H1 (cell line): ENCODE measurements at regions not wholly inside any gene's neighbourhood (a gene's known extent, or its start where the extent isn't known, plus 50 kb on each side); places are given as distances from the start of the nearest gene placed in this dataset.

Experiments used
- CTCF ChIA-PET: fragments of 300-600 bp; sonication (Branson Sonifier 250); formaldehyde crosslinking; loops from one replicate; lab custom pipeline; 2021; ENCODE audit not compliant: partially characterized antibody; lab: Charles Lee
- POLR2A ChIA-PET: fragments of 300-600 bp; sonication (Branson Sonifier 250); formaldehyde crosslinking; loops from one replicate; lab custom pipeline; 2021; ENCODE audit warnings: inconsistent platforms; ENCODE audit not compliant: partially characterized antibody; lab: Charles Lee
- DNase-seq, 2 experiments: peaks; one replicate each; pipeline versions ENCODE4 v3.0.0 to v3.0.0-alpha.2; 2010 to 2022; ENCODE audit warnings: low spot score in 2 of 2, low read depth in 1 of 2, mixed read lengths in 1 of 2
- FAIRE-seq: peaks from 2 replicates; lab custom pipeline; 2011; peaks lifted over from hg19 to GRCh38; lab: Jason Lieb, UNC
- H2AFZ ChIP-seq: 2 replicates; pipeline ENCODE4 v1.8.1; 2012; ENCODE audit warnings: low read length, inconsistent platforms
- H2AK5ac ChIP-seq: 2 replicates; pipeline ENCODE4 v1.6.1; 2013; ENCODE audit warnings: low read depth, low read length
- H2BK120ac ChIP-seq: replicated peaks from 2 replicates; pipeline ENCODE3; 2013; ENCODE audit warnings: low read depth, low read length, inconsistent platforms
- H2BK12ac ChIP-seq: 2 replicates; pipeline ENCODE4 v1.6.1; 2013; ENCODE audit warnings: low read depth, low read length
- H2BK15ac ChIP-seq: 2 replicates; pipeline ENCODE4 v1.6.1; 2013; ENCODE audit warnings: low read length
- H2BK20ac ChIP-seq: 2 replicates; pipeline ENCODE4 v1.6.1; 2013; ENCODE audit warnings: low read length
- H2BK5ac ChIP-seq: 2 replicates; pipeline ENCODE4 v1.6.1; 2013; ENCODE audit warnings: low read depth, low read length
- H3K14ac ChIP-seq: 2 replicates; pipeline ENCODE4 v1.6.1; 2013; ENCODE audit warnings: inconsistent platforms; ENCODE audit not compliant: insufficient read length
- H3K18ac ChIP-seq: 2 replicates; pipeline ENCODE4 v1.6.1; 2013; ENCODE audit warnings: low read length; ENCODE audit errors: extremely low read depth
- H3K23ac ChIP-seq: 2 replicates; pipeline ENCODE4 v1.6.1; 2013; ENCODE audit warnings: inconsistent platforms; ENCODE audit not compliant: insufficient read length
- H3K23me2 ChIP-seq: 2 replicates; pipeline ENCODE4 v1.6.1; 2013; ENCODE audit warnings: low read depth, low read length
- H3K27ac ChIP-seq: 2 replicates; pipeline ENCODE4 v1.6.1; 2011; ENCODE audit warnings: low read depth, low read length, inconsistent platforms
- H3K27me3 ChIP-seq, 4 experiments: replicated peaks in 1 of 4; 1 replicate in 1 of 4; 2 replicates in 3 of 4; pipeline versions ENCODE4 v1.6.1 to v1.8.1; 2011 to 2013; ENCODE audit warnings: low read length in 3 of 4, mild to moderate bottlenecking in 3 of 4, inconsistent platforms in 2 of 4, mixed read lengths in 2 of 4, moderate library complexity in 1 of 4; ENCODE audit not compliant: control insufficient read depth in 3 of 4, insufficient read depth in 3 of 4; ENCODE audit errors: extremely low read depth in 1 of 4
- H3K36me3 ChIP-seq, 4 experiments: 2 replicates each; pipeline versions ENCODE4 v1.6.1 to v1.8.1; 2011 to 2013; ENCODE audit warnings: mild to moderate bottlenecking in 4 of 4, low read length in 3 of 4, moderate library complexity in 2 of 4, control low read depth in 1 of 4, inconsistent platforms in 1 of 4; ENCODE audit not compliant: insufficient read depth in 4 of 4, control insufficient read depth in 2 of 4
- H3K4ac ChIP-seq: replicated peaks from 2 replicates; pipeline ENCODE3; 2013; ENCODE audit warnings: low read length, low read depth, mixed read lengths, inconsistent platforms; ENCODE audit not compliant: insufficient read length
- H3K4me1 ChIP-seq, 4 experiments: replicated peaks in 1 of 4; 1 replicate in 1 of 4; 2 replicates in 3 of 4; pipeline versions ENCODE4 v1.6.1 to v1.8.1; 2011 to 2013; ENCODE audit warnings: low read length in 3 of 4, inconsistent platforms in 2 of 4, mixed read lengths in 1 of 4; ENCODE audit not compliant: insufficient read depth in 4 of 4, control insufficient read depth in 3 of 4
- H3K4me2 ChIP-seq, 2 experiments: 2 replicates each; pipeline versions ENCODE4 v1.6.1 to v1.8.1; 2011 to 2013; ENCODE audit warnings: low read depth in 2 of 2, low read length in 2 of 2, control low read depth in 1 of 2, inconsistent platforms in 1 of 2, mild to moderate bottlenecking in 1 of 2; ENCODE audit not compliant: insufficient read depth in 1 of 2
- H3K4me3 ChIP-seq, 4 experiments: fragments of 200-600, 300-600 bp in 1 of 4; sonication (generic), shearing (Covaris generic), sonication (Bioruptor Twin) in 1 of 4; 2 replicates each; pipeline versions ENCODE4 v1.5.1 to v1.8.1; 2011 to 2016; ENCODE audit warnings: low read length in 4 of 4, low read depth in 3 of 4, control low read depth in 2 of 4, inconsistent platforms in 2 of 4, mild to moderate bottlenecking in 2 of 4, mixed read lengths in 1 of 4, moderate library complexity in 1 of 4; ENCODE audit not compliant: insufficient read depth in 2 of 4; ENCODE audit errors: extremely low read depth in 1 of 4
- H3K56ac ChIP-seq: replicated peaks from 2 replicates; pipeline ENCODE3; 2013; ENCODE audit warnings: low read depth, mild to moderate bottlenecking, mixed read lengths, low read length, inconsistent platforms; ENCODE audit not compliant: insufficient read length
- H3K79me1 ChIP-seq: 2 replicates; pipeline ENCODE4 v1.6.1; 2013; ENCODE audit warnings: low read depth, low read length, control low read depth
- H3K79me2 ChIP-seq, 2 experiments: 2 replicates each; pipeline versions ENCODE4 v1.6.1 to v1.8.1; 2012 to 2013; ENCODE audit warnings: low read length in 2 of 2, mild to moderate bottlenecking in 2 of 2, inconsistent platforms in 1 of 2; ENCODE audit not compliant: insufficient read depth in 2 of 2, control insufficient read depth in 1 of 2
- H3K9ac ChIP-seq, 4 experiments: replicated peaks in 1 of 4; 1 replicate in 1 of 4; 2 replicates in 3 of 4; pipeline versions ENCODE4 v1.6.1 to v1.8.1; 2011 to 2013; ENCODE audit warnings: low read depth in 3 of 4, low read length in 3 of 4, control low read depth in 2 of 4, mild to moderate bottlenecking in 2 of 4, moderate library complexity in 2 of 4, inconsistent platforms in 1 of 4; ENCODE audit errors: extremely low read depth in 1 of 4
- H3K9me3 ChIP-seq, 2 experiments: 2 replicates each; pipeline versions ENCODE4 v1.6.1 to v1.8.1; 2012 to 2013; ENCODE audit warnings: mild to moderate bottlenecking in 2 of 2, moderate library complexity in 2 of 2, control low read depth in 1 of 2, inconsistent platforms in 1 of 2, low read depth in 1 of 2, low read length in 1 of 2, mixed read lengths in 1 of 2; ENCODE audit not compliant: insufficient read depth in 2 of 2
- H4K20me1 ChIP-seq, 2 experiments: replicated peaks in 1 of 2; 2 replicates each; pipeline versions ENCODE3 to v1.8.1; 2011 to 2013; ENCODE audit warnings: inconsistent platforms in 2 of 2, low read length in 2 of 2, mild to moderate bottlenecking in 1 of 2; ENCODE audit not compliant: insufficient read depth in 2 of 2, control insufficient read depth in 1 of 2
- H4K5ac ChIP-seq: 2 replicates; pipeline ENCODE4 v1.6.1; 2013; ENCODE audit warnings: low read length, low read depth, mixed read lengths, inconsistent platforms; ENCODE audit not compliant: insufficient read length
- H4K8ac ChIP-seq: 2 replicates; pipeline ENCODE4 v1.8.0; 2013; ENCODE audit warnings: mild to moderate bottlenecking, moderate library complexity, low read length, inconsistent platforms; ENCODE audit not compliant: insufficient read depth; ENCODE audit errors: extremely low read depth
- H4K91ac ChIP-seq: replicated peaks from 2 replicates; pipeline ENCODE3; 2013; ENCODE audit warnings: low read length, mixed read lengths, inconsistent platforms; ENCODE audit not compliant: insufficient read length
- BRCA1 ChIP-seq: IDR thresholded peaks from 2 replicates; pipeline ENCODE4 v1.6.1; 2012; ENCODE audit warnings: low read depth, low read length, improper control_type of control experiment
- CBX5 ChIP-seq: fragments of 300-800, 300-1000 bp; sonication (generic); IDR thresholded peaks from 2 replicates; pipeline ENCODE4 v1.7.1; 2016; ENCODE audit warnings: antibody characterized with exemption, low read length, low read depth
- CREB1 ChIP-seq: IDR thresholded peaks from 2 replicates; pipeline ENCODE4 v1.6.1; 2012; ENCODE audit warnings: inconsistent platforms
- MAFK ChIP-seq: IDR thresholded peaks from 2 replicates; pipeline ENCODE4 v1.6.1; 2012; ENCODE audit warnings: low read depth, mild to moderate bottlenecking, improper control_type of control experiment, low read length
- NANOG ChIP-seq: IDR thresholded peaks from 2 replicates; pipeline ENCODE4 v1.6.1; 2011; ENCODE audit warnings: low read length, low read depth, mild to moderate bottlenecking, inconsistent platforms; ENCODE audit not compliant: insufficient read depth, poor library complexity, severe bottlenecking
- NRF1 ChIP-seq: IDR thresholded peaks from 2 replicates; pipeline ENCODE4 v1.6.1; 2011; ENCODE audit warnings: mild to moderate bottlenecking, low read depth, low read length, improper control_type of control experiment
- PHF8 ChIP-seq: fragments of 200-600 bp; sonication (generic); conservative IDR thresholded peaks from 2 replicates; pipeline ENCODE4 v1.7.1; 2012; ENCODE audit warnings: low read depth, mild to moderate bottlenecking, inconsistent platforms, low read length, moderate library complexity
- RBBP5 ChIP-seq: IDR thresholded peaks from 2 replicates; pipeline ENCODE4 v1.7.1; 2012; ENCODE audit warnings: low read depth, mild to moderate bottlenecking, inconsistent platforms, low read length, moderate library complexity, borderline replicate concordance
- SAP30 ChIP-seq: fragments of 300-600 bp; sonication (generic); IDR thresholded peaks from 2 replicates; pipeline ENCODE4 v1.7.1; 2012; ENCODE audit warnings: low read length, moderate library complexity, mild to moderate bottlenecking, inconsistent platforms; ENCODE audit not compliant: insufficient read depth, insufficient replicate concordance
- SIRT6 ChIP-seq: IDR thresholded peaks from one replicate; pipeline ENCODE4 v1.7.1; 2012; ENCODE audit warnings: low read length, inconsistent platforms
- SUZ12 ChIP-seq: fragments of 200-600 bp; sonication (generic); IDR thresholded peaks from 2 replicates; pipeline ENCODE4 v1.6.1; 2012; ENCODE audit warnings: mild to moderate bottlenecking, inconsistent platforms, low read length, moderate library complexity, mixed read lengths
- WGBS, 2 experiments: shearing (Covaris generic) in 1 of 2; methylation state at CpG; one replicate each; pipeline versions ENCODE4 v1.1.6 to v1.1.7; 2013 to 2015; ENCODE audit warnings: low lambda C conversion rate in 2 of 2, mixed read lengths in 2 of 2, inconsistent platforms in 1 of 2, low coverage in 1 of 2, missing lambda C conversion rate in 1 of 2; ENCODE audit not compliant: insufficient replicate concordance in 2 of 2, insufficient coverage in 1 of 2, insufficient read length in 1 of 2; ENCODE audit errors: extremely low coverage in 1 of 2, missing lambda C conversion rate in 1 of 2; 5-methylcytosine and 5-hydroxymethylcytosine counted together
- TF ChIP-seq, protein P1 (sequence below): IDR thresholded peaks from 2 replicates; pipeline ENCODE4 v1.6.1; 2011; ENCODE audit warnings: low read depth, mild to moderate bottlenecking, low read length; ENCODE audit not compliant: insufficient read depth

DNA sequence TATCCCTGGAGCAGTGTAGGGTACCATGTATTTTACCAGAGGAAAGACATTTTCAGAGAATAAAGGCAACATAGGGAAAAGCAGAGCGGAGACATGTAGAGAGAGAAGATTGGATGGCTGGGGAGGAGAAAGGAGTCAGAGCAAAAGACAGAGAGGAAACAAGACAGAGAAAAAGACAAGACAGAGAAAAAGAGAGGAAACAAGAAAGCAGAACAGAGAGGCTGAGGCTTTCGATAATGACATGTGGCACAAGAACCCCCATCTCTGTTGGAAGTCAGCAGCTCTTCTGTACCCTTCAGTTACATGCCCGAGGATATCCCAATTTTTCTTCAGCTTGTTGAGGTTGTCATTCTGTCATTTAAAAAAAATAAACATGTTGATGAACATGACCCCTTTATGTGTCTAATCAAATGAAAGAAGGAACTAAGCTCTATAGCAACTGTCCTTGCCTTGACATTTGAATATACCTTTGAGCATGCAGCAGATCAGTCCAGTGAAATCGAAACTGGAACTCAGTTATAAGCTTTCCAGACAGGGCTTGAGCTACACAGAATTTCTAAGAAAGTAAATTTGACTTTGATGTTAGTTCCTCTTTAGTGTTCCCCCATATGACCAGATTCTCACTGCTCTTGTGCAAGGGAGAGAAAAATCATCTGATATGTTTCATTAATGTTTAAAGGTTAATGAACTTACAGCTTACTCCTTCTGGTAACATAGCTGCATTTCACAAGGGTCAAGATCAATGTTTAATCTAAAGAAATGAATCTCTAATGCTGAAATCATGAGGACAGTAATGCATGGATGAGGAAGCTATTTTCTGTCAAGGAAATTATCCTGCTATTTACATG, 75.1 kb upstream of the SP4 start:
- H3K4me3 ChIP-seq, result no peak overlapping the region
- no peak overlapping the region for H3K4me2 ChIP-seq
- H2BK12ac ChIP-seq, result no peak overlapping the region
- H3K14ac ChIP-seq, result no peak overlapping the region
- no peak overlapping the region for H2AFZ ChIP-seq
- H2AK5ac ChIP-seq, result no peak overlapping the region
- POLR2A ChIA-PET, result no interaction called here
- WGBS, 2 experiments, result 65% methylated on average over 4 of the region's 4 CpGs; no CpG with 5 or more reads in 1 of the 2 experiments
- no peak overlapping the region for H2BK5ac ChIP-seq
- no peaks in the 10 kb centered on the region for H3K4me1 ChIP-seq
- no peaks in the 10 kb centered on the region for H4K20me1 ChIP-seq
- DNase-seq, result no peak
- H3K79me2 ChIP-seq, result no peaks in the 10 kb centered on the region
- no peaks in the 10 kb centered on the region for H3K9me3 ChIP-seq
- no peak overlapping the region for H3K4ac ChIP-seq
- H4K8ac ChIP-seq, result no peak overlapping the region
- H4K91ac ChIP-seq, result no peak overlapping the region
- H3K18ac ChIP-seq, result no peak overlapping the region
- no peaks in the 10 kb centered on the region for H3K79me1 ChIP-seq
- H2BK15ac ChIP-seq, result no peak overlapping the region
- H3K23me2 ChIP-seq, result no peaks in the 10 kb centered on the region
- no peak overlapping the region for H3K27ac ChIP-seq
- no peaks in the 10 kb centered on the region for H3K36me3 ChIP-seq
- H2BK120ac ChIP-seq, result no peak overlapping the region
- H4K5ac ChIP-seq, result no peak overlapping the region
- no peak overlapping the region for H3K56ac ChIP-seq
- H2BK20ac ChIP-seq, result no peak overlapping the region
- no peak overlapping the region for H3K23ac ChIP-seq
- H3K9ac ChIP-seq, result no peak overlapping the region
- H3K27me3 ChIP-seq, result no peaks in the 10 kb centered on the region
- CTCF ChIA-PET, result no interaction called here
- FAIRE-seq, result no peak
- TF ChIP-seq SUZ12, result no peak
- TF ChIP-seq CBX5, result no peak
- no peak for TF ChIP-seq NRF1
- no peak for TF ChIP-seq NANOG
- TF ChIP-seq RBBP5, result no peak
- no peak for TF ChIP-seq PHF8
- no peak for TF ChIP-seq CREB1
- no peak for TF ChIP-seq MAFK
- no peak for TF ChIP-seq BRCA1
- TF ChIP-seq SIRT6, result no peak
- no peak for TF ChIP-seq SAP30
- TF ChIP-seq, protein P1, sequence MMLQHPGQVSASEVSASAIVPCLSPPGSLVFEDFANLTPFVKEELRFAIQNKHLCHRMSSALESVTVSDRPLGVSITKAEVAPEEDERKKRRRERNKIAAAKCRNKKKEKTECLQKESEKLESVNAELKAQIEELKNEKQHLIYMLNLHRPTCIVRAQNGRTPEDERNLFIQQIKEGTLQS, result no peak
